Tibial nerve (tissue), 4 donors: ENCODE measurements at regions not wholly inside any gene's neighbourhood (a gene's known extent, or its start where the extent isn't known, plus 50 kb on each side); places are given as distances from the start of the nearest gene placed in this dataset.

Source experiments
- DNase-seq, 2 donors: peaks; one replicate each; pipeline ENCODE4 v3.0.0-alpha.2; 2019; ENCODE audit warnings: low spot score in 2 of 2
- H3K27ac ChIP-seq, 4 donors: fragments of 200-600 bp; sonication (generic) in 3 of 4; one replicate each; pipeline ENCODE4 v1.5.1; 2017 to 2019; ENCODE audit warnings: mild to moderate bottlenecking in 1 of 4
- H3K27me3 ChIP-seq, 2 donors: fragments of 200-600 bp; sonication (generic) in 1 of 2; one replicate each; pipeline versions ENCODE4 v1.5.1 to v1.6.0; 2017 to 2019
- H3K36me3 ChIP-seq, 3 donors: fragments of 200-600 bp; sonication (generic); one replicate each; pipeline ENCODE4 v1.5.1; 2018 to 2019
- H3K4me1 ChIP-seq, 4 donors: fragments of 200-600 bp; sonication (generic) in 3 of 4; one replicate each; pipeline ENCODE4 v1.5.1; 2017 to 2019
- H3K4me3 ChIP-seq, 4 donors: fragments of 200-600 bp; sonication (generic) in 3 of 4; one replicate each; pipeline ENCODE4 v1.5.1; 2017 to 2019; ENCODE audit warnings: mild to moderate bottlenecking in 1 of 4, moderate library complexity in 1 of 4
- H3K9me3 ChIP-seq, 4 donors: fragments of 200-600 bp; sonication (generic) in 3 of 4; one replicate each; pipeline ENCODE4 v1.5.1; 2017 to 2019
- EP300 ChIP-seq, 2 donors: sonication (generic); formaldehyde crosslinking; IDR thresholded peaks; one replicate each; pipeline ENCODE4 v1.6.1; 2017; ENCODE audit warnings: antibody characterized with exemption in 2 of 2, mild to moderate bottlenecking in 1 of 2
- POLR2A ChIP-seq, 2 donors: fragments of 450-650 bp; IDR thresholded peaks; one replicate each; pipeline ENCODE4 v1.6.1; 2017; ENCODE audit warnings: antibody characterized with exemption in 2 of 2, mild to moderate bottlenecking in 2 of 2, moderate library complexity in 2 of 2
- WGBS, 2 donors: methylation state at CpG; one replicate each; pipeline ENCODE4 v1.1.5; 2018; 5-methylcytosine and 5-hydroxymethylcytosine counted together
- TF ChIP-seq, protein P1 (sequence below), 5 experiments: fragments of 200-600 bp in 3 of 5; fragments of 450-650 bp in 2 of 5; sonication (generic) in 3 of 5; IDR thresholded peaks; one replicate each; pipeline ENCODE4 v1.5.1; 2016 to 2019; ENCODE audit warnings: antibody characterized with exemption in 5 of 5, mild to moderate bottlenecking in 3 of 5, moderate library complexity in 2 of 5

- no peak for TF ChIP-seq EP300 (IDR thresholded peaks at IDR 0.05)
- TF ChIP-seq POLR2A (IDR thresholded peaks at IDR 0.05) = no peak
- TF ChIP-seq, protein P1, sequence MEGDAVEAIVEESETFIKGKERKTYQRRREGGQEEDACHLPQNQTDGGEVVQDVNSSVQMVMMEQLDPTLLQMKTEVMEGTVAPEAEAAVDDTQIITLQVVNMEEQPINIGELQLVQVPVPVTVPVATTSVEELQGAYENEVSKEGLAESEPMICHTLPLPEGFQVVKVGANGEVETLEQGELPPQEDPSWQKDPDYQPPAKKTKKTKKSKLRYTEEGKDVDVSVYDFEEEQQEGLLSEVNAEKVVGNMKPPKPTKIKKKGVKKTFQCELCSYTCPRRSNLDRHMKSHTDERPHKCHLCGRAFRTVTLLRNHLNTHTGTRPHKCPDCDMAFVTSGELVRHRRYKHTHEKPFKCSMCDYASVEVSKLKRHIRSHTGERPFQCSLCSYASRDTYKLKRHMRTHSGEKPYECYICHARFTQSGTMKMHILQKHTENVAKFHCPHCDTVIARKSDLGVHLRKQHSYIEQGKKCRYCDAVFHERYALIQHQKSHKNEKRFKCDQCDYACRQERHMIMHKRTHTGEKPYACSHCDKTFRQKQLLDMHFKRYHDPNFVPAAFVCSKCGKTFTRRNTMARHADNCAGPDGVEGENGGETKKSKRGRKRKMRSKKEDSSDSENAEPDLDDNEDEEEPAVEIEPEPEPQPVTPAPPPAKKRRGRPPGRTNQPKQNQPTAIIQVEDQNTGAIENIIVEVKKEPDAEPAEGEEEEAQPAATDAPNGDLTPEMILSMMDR (IDR thresholded peaks at IDR 0.05) = no peak
- Histone ChIP-seq H3K36me3 (no peaks in the 10 kb centered on the region), H3K27ac (peak overlapping the region in 2 of 4 donors; percentile 12 to 41), H3K27me3 (no peaks in the 10 kb centered on the region), H3K4me3 (no peak overlapping the region), H3K9me3 (no peaks in the 10 kb centered on the region), H3K4me1 (peaks cover 0 to 16% (median 3%) of the 10 kb centered on the region in 4 donors)
- WGBS, 2 donors = 25 to 36% methylated on average over 6 of the region's 6 CpGs
- DNase-seq = no peak
Measured at GRCh38 chr3:69675786-69676530, 63.3 kb upstream of the MITF start.

- 92 to 97% methylated on average over 3 of the region's 3 CpGs for WGBS, 2 donors
- Histone ChIP-seq H3K27ac (no peak overlapping the region), H3K9me3 (no peaks in the 10 kb centered on the region), H3K4me1 (peaks cover 0 to 16% (median 3%) of the 10 kb centered on the region in 4 donors), H3K4me3 (no peak overlapping the region), H3K36me3 (no peaks in the 10 kb centered on the region), H3K27me3 (no peaks in the 10 kb centered on the region)
- DNase-seq = no peak
- TF ChIP-seq, protein P1 (IDR thresholded peaks at IDR 0.05) = no peak
Measured at GRCh38 chr3:69674752-69675151, 64.5 kb upstream of the MITF start.

- Histone ChIP-seq H3K4me1 (peaks cover 0 to 8% (median 1%) of the 10 kb centered on the region in 4 donors), H3K36me3 (no peaks in the 10 kb centered on the region), H3K4me3 (no peak overlapping the region), H3K27me3 (no peaks in the 10 kb centered on the region), H3K27ac (no peak overlapping the region), H3K9me3 (no peaks in the 10 kb centered on the region)
- TF ChIP-seq, protein P1 (IDR thresholded peaks at IDR 0.05) = peak; percentile 64 to 78 (median 75)
- no peak for TF ChIP-seq EP300 (IDR thresholded peaks at IDR 0.05)
- peak in 1 of 2 donors; percentile 87 for DNase-seq
- WGBS, 2 donors = 52 to 60% methylated on average over 6 of the region's 6 CpGs
Measured at GRCh38 chr3:69671082-69671952, 67.9 kb upstream of the MITF start.

DNA sequence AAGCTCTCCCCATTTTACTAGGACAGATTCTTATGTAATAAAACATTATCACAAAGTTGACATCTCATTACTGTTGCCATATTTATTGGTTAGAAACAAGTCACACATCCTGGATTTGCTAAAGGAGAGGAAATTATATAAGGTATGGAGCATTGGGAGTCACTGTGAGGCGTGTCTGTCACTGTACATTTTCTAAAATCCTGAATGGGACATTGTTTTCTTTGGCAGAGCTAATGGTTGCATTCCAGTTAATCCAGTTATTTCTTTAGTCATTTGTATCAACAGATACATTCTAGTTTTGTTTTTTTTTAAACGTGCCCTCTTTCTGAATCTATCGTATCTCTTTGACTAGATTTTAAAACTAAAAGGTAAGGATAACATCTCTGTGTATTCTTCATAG lies 70.2 kb upstream of the MITF start:
- 36 to 56% methylated on average over 3 of the region's 3 CpGs for WGBS, 2 donors
- H3K27ac ChIP-seq = no peak overlapping the region
- no peaks in the 10 kb centered on the region for H3K9me3 ChIP-seq
- no peak overlapping the region for H3K4me3 ChIP-seq
- DNase-seq = no peak
- H3K27me3 ChIP-seq = no peaks in the 10 kb centered on the region
- no peaks in the 10 kb centered on the region for H3K36me3 ChIP-seq
- peaks cover 0 to 13% (median 0%) of the 10 kb centered on the region in 4 donors for H3K4me1 ChIP-seq
- TF ChIP-seq POLR2A (IDR thresholded peaks at IDR 0.05) = no peak
- TF ChIP-seq EP300 (IDR thresholded peaks at IDR 0.05) = no peak
- TF ChIP-seq, protein P1 (IDR thresholded peaks at IDR 0.05) = no peak
